Endothelial cell of umbilical vein (primary cell): ENCODE measurements at regions not wholly inside any gene's neighbourhood (a gene's known extent, or its start where the extent isn't known, plus 50 kb on each side); places are given as distances from the start of the nearest gene placed in this dataset.

ENCODE experiments used
- BruUV-seq: library from RNA; stranded (reverse); fragments of 400-500 nt; replicated peaks from 2 replicates; lab custom pipeline; 2021; lab: Mats Ljungman, UMichigan
- CTCF ChIA-PET: fragments of 300-600, 350-600 bp; sonication (Branson Sonifier 250); formaldehyde crosslinking; loops from one replicate; lab custom pipeline; 2021; ENCODE audit warnings: antibody characterized with exemption, inconsistent platforms; lab: Charles Lee
- POLR2A ChIA-PET: fragments of 300-600, 350-600 bp; sonication (Branson Sonifier 250); formaldehyde crosslinking; loops from one replicate; lab custom pipeline; 2021; ENCODE audit warnings: antibody characterized with exemption, inconsistent platforms; lab: Charles Lee
- DNase-seq: peaks from one replicate; pipeline ENCODE4 v3.0.0-alpha.2; 2011; ENCODE audit warnings: low read depth, low spot score
- FAIRE-seq: peaks from 2 replicates; lab custom pipeline; 2011; peaks lifted over from hg19 to GRCh38; lab: Jason Lieb, UNC
- H2AFZ ChIP-seq: 2 replicates; pipeline ENCODE4 v1.6.0; 2012; ENCODE audit warnings: low read depth, low read length, control low read depth, inconsistent platforms
- H3K27ac ChIP-seq: 2 replicates; pipeline ENCODE4 v1.5.1; 2011; ENCODE audit warnings: low read depth, mild to moderate bottlenecking, control low read depth, low read length, moderate library complexity; ENCODE audit not compliant: insufficient read depth
- H3K27me3 ChIP-seq, 2 experiments: 2 replicates each; pipeline versions ENCODE4 v1.6.0 to v1.6.1; 2011; ENCODE audit warnings: low read length in 2 of 2, mixed read lengths in 1 of 2; ENCODE audit not compliant: control insufficient read depth in 2 of 2, insufficient read depth in 2 of 2
- H3K36me3 ChIP-seq, 2 experiments: 2 replicates in 1 of 2; 3 replicates in 1 of 2; pipeline ENCODE4 v1.5.1; 2011; ENCODE audit warnings: low read length in 2 of 2, mild to moderate bottlenecking in 1 of 2, moderate library complexity in 1 of 2; ENCODE audit not compliant: control insufficient read depth in 2 of 2, insufficient read depth in 2 of 2; ENCODE audit errors: extremely low read depth in 1 of 2
- H3K4me1 ChIP-seq: 3 replicates; pipeline ENCODE4 v1.5.1; 2011; ENCODE audit warnings: mild to moderate bottlenecking, low read length; ENCODE audit not compliant: control insufficient read depth, insufficient read depth; ENCODE audit errors: extremely low read depth
- H3K4me2 ChIP-seq: 2 replicates; pipeline ENCODE4 v1.6.1; 2011; ENCODE audit warnings: low read length, control low read depth, mixed read lengths; ENCODE audit not compliant: insufficient read depth
- H3K4me3 ChIP-seq, 3 experiments: fragments of 200-600 bp in 1 of 3; sonication (generic), shearing (Covaris generic) in 1 of 3; replicated peaks in 1 of 3; 2 replicates each; pipeline ENCODE4 v1.5.1; 2011 to 2016; ENCODE audit warnings: control low read depth in 3 of 3, low read length in 3 of 3, mild to moderate bottlenecking in 2 of 3, inconsistent platforms in 1 of 3, low read depth in 1 of 3, moderate library complexity in 1 of 3; ENCODE audit not compliant: insufficient read depth in 1 of 3
- H3K79me2 ChIP-seq: 2 replicates; pipeline ENCODE4 v1.6.0; 2012; ENCODE audit warnings: low read length, inconsistent platforms; ENCODE audit not compliant: control insufficient read depth, insufficient read depth
- H3K9ac ChIP-seq: replicated peaks from 2 replicates; pipeline ENCODE3; 2011; ENCODE audit warnings: low read length, control low read depth; ENCODE audit not compliant: insufficient read depth; ENCODE audit errors: extremely low read depth
- H3K9me1 ChIP-seq: replicated peaks from 3 replicates; pipeline ENCODE4 v1.6.0; 2011; ENCODE audit warnings: mild to moderate bottlenecking, low read length; ENCODE audit not compliant: control insufficient read depth, insufficient read depth; ENCODE audit errors: extremely low read depth
- H3K9me3 ChIP-seq: replicated peaks from 2 replicates; pipeline ENCODE4 v1.5.1; 2012; ENCODE audit warnings: low read length, inconsistent platforms; ENCODE audit not compliant: control insufficient read depth, insufficient read depth
- H4K20me1 ChIP-seq: replicated peaks from 2 replicates; pipeline ENCODE3; 2011; ENCODE audit warnings: mild to moderate bottlenecking, low read length; ENCODE audit not compliant: control insufficient read depth, insufficient read depth; ENCODE audit errors: extremely low read depth
- EZH2 ChIP-seq: IDR thresholded peaks from 2 replicates; pipeline ENCODE4 v1.6.1; 2012; ENCODE audit warnings: borderline replicate concordance, low read depth, mild to moderate bottlenecking, moderate library complexity, low read length, inconsistent platforms; ENCODE audit not compliant: severe bottlenecking
- FOS ChIP-seq: IDR thresholded peaks from 2 replicates; pipeline ENCODE4 v1.6.1; 2011; ENCODE audit warnings: mild to moderate bottlenecking, low read length, moderate library complexity, borderline replicate concordance; ENCODE audit not compliant: insufficient read depth
- GATA2 ChIP-seq: IDR thresholded peaks from 2 replicates; pipeline ENCODE4 v1.7.0; 2011; ENCODE audit warnings: low read depth, mild to moderate bottlenecking, moderate library complexity, mixed read lengths, low read length; ENCODE audit not compliant: insufficient read length, insufficient read depth
- JUN ChIP-seq: IDR thresholded peaks from 2 replicates; pipeline ENCODE4 v1.6.1; 2011; ENCODE audit warnings: borderline replicate concordance, low read depth; ENCODE audit not compliant: insufficient read length, insufficient read depth
- MAX ChIP-seq: IDR thresholded peaks from 2 replicates; pipeline ENCODE4 v1.6.1; 2011; ENCODE audit not compliant: insufficient read depth, insufficient read length
- MYC ChIP-seq: IDR thresholded peaks from one replicate; pipeline ENCODE4 v1.6.1; 2011; ENCODE audit warnings: mild to moderate bottlenecking, low read depth, low read length
- POLR2A ChIP-seq: IDR thresholded peaks from 2 replicates; pipeline ENCODE4 v1.6.1; 2012; ENCODE audit warnings: low read depth, mild to moderate bottlenecking, control low read depth, low read length
- POLR2AphosphoS5 ChIP-seq: IDR thresholded peaks from 2 replicates; pipeline ENCODE4 v1.6.1; 2012; ENCODE audit warnings: low read depth, mild to moderate bottlenecking, control low read depth, low read length, moderate library complexity; ENCODE audit not compliant: insufficient read depth
- dilution Hi-C: fragments of 300-500 bp; cut with MboI; formaldehyde crosslinking; loops from one replicate; pipeline ENCODE4 v1.15.0; 2019; ENCODE audit warnings: low sequenced_read_pairs; ENCODE audit not compliant: extremely low pct_ligation_motif_present
- intact Hi-C: fragments of 100-400 bp; cut with micrococcal nuclease; formaldehyde crosslinking; loops from one replicate; pipeline ENCODE4 v1.10.0; 2022
- TF ChIP-seq, protein P1 (sequence below), 2 donors: IDR thresholded peaks; 1 replicate in 1 of 2; 2 replicates in 1 of 2; pipeline ENCODE4 v1.5.1; 2011; ENCODE audit warnings: low read length in 2 of 2, mild to moderate bottlenecking in 2 of 2, moderate library complexity in 2 of 2, control low read depth in 1 of 2, inconsistent platforms in 1 of 2, low read depth in 1 of 2; ENCODE audit not compliant: insufficient read depth in 1 of 2; ENCODE audit errors: extremely low read depth in 1 of 2

- Histone ChIP-seq H2AFZ (no peak overlapping the region), H3K4me1 (peaks cover 28% of the 10 kb centered on the region), H3K27ac (no peak overlapping the region), H3K27me3 (no peaks in the 10 kb centered on the region), H3K79me2 (no peaks in the 10 kb centered on the region), H3K9ac (no peak overlapping the region), H4K20me1 (no peaks in the 10 kb centered on the region), H3K36me3 (no peaks in the 10 kb centered on the region), H3K9me1 (no peaks in the 10 kb centered on the region), H3K9me3 (no peaks in the 10 kb centered on the region), H3K4me2 (no peak overlapping the region), H3K4me3 (no peak overlapping the region)
- FAIRE-seq (no peak), DNase-seq (no peak)
- dilution Hi-C loops = no loop called here
- BruUV-seq = no TSS peak
- POLR2A ChIA-PET = no interaction called here
- TF ChIP-seq MAX (no peak), GATA2 (no peak)
- CTCF ChIA-PET = no interaction called here
- intact Hi-C loops = no loop called here
These were observed 230.1 kb downstream of the TOMM20 start for GRCh38 chr1:234898455-234899033.

DNA sequence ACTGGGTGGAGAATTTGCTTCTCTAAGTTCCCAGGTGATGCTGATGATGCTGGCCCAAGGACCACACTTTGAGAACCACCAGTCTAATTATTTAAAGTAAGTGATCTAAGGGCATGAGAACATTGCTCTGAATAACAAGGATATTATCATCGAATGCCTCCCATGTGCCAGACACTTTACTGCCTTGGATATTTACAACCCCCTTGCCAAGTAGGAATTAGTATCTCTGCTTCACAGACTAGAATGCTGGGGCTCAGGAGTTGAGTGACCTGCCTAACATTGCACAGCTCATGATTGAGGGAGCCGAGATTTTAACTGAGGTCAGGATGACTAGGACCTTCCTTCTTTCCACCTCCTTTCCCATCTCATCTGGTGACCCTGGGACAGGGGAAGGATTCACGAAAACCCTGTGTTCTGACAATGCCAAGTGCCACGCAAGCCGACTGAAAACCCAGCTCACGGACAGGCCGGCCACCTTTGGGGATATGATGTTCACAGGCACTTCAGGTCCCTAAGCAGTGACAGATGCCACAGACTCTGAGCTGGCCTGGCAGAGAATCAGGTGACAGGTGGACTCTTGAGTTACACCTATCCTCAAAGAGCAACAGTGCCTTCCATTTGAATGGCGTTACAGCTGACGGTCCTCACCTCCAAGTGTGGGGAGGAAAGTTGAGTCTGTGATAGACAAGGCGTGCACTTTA, 230.7 kb downstream of the TOMM20 start:
- Histone ChIP-seq H3K79me2 (no peaks in the 10 kb centered on the region), H3K9ac (no peak overlapping the region), H3K27ac (no peak overlapping the region), H3K4me3 (no peak overlapping the region), H3K4me1 (peaks cover 32% of the 10 kb centered on the region), H2AFZ (no peak overlapping the region), H4K20me1 (no peaks in the 10 kb centered on the region), H3K27me3 (no peaks in the 10 kb centered on the region), H3K9me3 (no peaks in the 10 kb centered on the region), H3K4me2 (no peak overlapping the region), H3K9me1 (no peaks in the 10 kb centered on the region), H3K36me3 (no peaks in the 10 kb centered on the region)
- dilution Hi-C loops (no loop called here), intact Hi-C loops (no loop called here)
- no peak for FAIRE-seq
- ChIA-PET CTCF (no interaction called here), POLR2A (no interaction called here)
- TF ChIP-seq FOS (no peak), GATA2 (no peak), POLR2AphosphoS5 (no peak), JUN (no peak), MAX (no peak), POLR2A (no peak), MYC (no peak), EZH2 (no peak)
- TF ChIP-seq, protein P1, sequence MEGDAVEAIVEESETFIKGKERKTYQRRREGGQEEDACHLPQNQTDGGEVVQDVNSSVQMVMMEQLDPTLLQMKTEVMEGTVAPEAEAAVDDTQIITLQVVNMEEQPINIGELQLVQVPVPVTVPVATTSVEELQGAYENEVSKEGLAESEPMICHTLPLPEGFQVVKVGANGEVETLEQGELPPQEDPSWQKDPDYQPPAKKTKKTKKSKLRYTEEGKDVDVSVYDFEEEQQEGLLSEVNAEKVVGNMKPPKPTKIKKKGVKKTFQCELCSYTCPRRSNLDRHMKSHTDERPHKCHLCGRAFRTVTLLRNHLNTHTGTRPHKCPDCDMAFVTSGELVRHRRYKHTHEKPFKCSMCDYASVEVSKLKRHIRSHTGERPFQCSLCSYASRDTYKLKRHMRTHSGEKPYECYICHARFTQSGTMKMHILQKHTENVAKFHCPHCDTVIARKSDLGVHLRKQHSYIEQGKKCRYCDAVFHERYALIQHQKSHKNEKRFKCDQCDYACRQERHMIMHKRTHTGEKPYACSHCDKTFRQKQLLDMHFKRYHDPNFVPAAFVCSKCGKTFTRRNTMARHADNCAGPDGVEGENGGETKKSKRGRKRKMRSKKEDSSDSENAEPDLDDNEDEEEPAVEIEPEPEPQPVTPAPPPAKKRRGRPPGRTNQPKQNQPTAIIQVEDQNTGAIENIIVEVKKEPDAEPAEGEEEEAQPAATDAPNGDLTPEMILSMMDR (IDR thresholded peaks at IDR 0.05; ENCODE audit: extremely low read depth in 1 of 2, insufficient read depth in 1 of 2, low read depth in 1 of 2, low read length in 2 of 2) = no peak
- no peak for DNase-seq
- BruUV-seq = no TSS peak
